ENCODE measurements at regions not wholly inside any gene's neighbourhood (a gene's known extent, or its start where the extent isn't known, plus 50 kb on each side); places are given as distances from the start of the nearest gene placed in this dataset.

- TF ChIP-seq CTCF (IDR thresholded peaks at IDR 0.05 in 8 of 11, conservative IDR thresholded peaks at IDR 0.05 in 3 of 11) (no peak), POLR2A (IDR thresholded peaks at IDR 0.05) (no peak)
Observed at GRCh38 chr1:185517808-185518419, 200.9 kb upstream of the IVNS1ABP start.
